HG03064 (cell line): ENCODE measurements at regions not wholly inside any gene's neighbourhood (a gene's known extent, or its start where the extent isn't known, plus 50 kb on each side); places are given as distances from the start of the nearest gene placed in this dataset.

Experiments
- ATAC-seq: cut with Tn5 transposase; IDR thresholded peaks from one replicate; pipeline ENCODE4 v1.9.1; 2021; ENCODE audit warnings: low read depth; ENCODE audit not compliant: unreplicated experiment

DNA sequence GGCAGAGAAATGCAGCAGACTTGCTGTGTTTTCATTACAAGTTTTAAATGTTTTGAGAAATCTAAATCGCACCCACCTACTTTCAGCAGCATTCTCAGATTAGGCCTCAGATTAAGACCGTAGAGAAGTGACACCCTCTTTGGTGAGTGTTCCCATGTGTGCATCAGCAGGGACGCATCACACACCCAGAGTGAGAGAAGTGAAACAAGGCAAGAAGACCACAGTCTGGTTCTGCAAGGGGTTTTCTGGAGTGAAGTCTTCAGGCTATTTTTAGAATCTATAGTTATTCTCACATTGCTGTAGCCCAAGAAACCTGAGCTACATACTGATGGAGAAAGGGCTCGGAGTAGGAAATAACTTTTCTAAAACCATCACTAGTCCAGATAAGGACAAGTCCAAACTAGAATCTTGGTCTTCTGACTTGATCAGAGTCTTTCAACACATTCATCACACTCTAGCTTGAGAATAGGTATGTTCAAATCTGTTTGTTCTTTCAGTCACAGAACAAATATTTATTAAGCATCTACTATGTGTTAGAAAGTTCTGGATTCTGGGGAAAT is 1216.6 kb upstream of the PIK3C3 start:
- no peak for ATAC-seq

DNA sequence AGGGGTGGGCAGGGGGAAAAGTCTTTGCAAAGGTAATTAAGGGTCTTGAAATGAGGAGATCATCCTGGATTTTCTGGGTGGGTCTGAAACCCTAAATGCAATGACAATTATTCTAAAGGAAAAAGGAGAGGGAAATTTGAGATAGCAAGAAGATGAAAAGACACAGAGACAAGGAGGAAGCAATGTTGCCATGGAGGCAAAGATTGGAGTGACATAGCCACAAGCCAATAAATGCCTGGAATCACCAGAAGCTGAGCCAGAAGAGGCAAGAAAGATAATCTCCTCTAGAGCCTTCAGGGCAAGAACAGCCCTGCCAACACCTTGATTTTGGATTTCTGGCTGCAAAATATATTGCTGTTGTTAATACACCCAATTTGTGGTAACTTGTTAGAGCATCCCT is 1246.3 kb upstream of the PIK3C3 start:
- ATAC-seq = no peak

DNA sequence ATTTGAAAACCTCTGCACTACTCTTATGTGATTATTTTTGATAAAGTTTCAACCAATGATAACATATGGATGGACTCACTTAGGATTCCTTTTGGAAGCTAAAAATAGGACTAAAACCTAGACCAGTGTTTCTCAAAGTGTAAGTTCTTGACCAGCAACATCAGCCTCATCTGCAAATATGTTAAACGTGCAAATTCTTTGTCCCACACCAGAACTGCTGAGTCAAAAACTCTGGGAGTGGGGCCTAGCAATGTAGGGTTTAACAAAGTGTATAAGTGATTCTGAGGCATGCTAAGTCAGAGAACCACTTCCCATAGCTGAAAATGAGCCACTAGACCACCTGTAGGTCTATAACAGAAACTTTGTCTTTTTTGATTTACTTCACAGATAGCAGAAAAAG is 1247.2 kb upstream of the PIK3C3 start:
- no peak for ATAC-seq

DNA sequence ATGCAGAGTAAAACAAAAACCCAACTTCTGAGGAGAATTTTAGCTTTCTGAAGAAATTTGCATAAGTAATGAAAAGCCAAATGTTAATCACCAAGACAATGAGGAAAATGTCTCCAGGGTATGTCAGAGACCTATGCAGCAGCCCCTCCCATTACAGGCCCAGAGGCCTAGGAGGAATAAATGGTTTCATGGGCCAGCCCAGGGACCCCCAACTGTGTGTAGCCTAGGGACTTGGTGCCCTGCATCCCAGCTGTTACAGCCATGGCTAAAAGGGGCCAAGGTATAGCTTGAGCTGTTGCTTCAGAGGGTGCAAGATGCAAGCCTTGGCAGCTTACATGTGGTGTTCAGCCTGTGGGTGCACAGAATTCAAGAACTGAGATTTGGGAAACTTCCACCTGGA is 1256.9 kb upstream of the PIK3C3 start:
- no peak for ATAC-seq

DNA sequence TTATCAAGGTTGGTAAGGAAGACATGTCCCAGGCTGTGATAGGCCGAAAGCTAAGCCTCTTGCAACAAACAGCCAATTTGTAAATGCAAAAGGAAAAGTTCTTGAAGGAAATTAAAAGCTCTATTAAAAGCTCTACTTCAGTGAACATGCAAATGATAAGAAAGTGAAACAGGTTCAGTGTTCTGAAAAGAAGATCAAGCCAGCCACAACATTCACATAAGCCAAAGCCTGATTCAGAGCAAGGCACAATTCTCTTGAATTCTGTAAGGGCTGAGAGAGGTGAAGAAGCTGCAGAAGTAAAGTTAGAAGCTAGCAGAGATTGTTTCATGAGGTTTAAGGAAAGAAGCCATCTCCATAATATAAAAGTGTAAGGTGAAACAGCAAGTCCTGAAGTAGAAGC is 1259.5 kb upstream of the PIK3C3 start:
- ATAC-seq = no peak

DNA sequence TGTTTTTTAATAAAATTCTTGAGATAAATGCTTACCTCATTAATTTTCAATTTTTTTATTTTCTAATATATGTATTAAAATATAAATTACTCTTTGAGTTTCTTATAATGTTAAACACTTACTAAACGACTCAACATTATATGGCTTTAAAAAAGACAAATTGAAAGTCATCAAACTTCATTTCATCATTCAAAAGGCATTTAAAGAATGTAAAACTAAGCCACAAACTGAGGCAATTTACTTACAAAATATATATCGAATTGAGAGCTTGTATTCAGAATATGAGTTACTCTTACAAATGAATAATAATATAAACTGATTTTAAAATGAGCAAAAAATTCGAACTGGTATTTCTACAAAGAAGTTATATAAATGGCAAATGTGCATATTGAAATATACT is 1262.2 kb upstream of the PIK3C3 start:
- no peak for ATAC-seq

DNA sequence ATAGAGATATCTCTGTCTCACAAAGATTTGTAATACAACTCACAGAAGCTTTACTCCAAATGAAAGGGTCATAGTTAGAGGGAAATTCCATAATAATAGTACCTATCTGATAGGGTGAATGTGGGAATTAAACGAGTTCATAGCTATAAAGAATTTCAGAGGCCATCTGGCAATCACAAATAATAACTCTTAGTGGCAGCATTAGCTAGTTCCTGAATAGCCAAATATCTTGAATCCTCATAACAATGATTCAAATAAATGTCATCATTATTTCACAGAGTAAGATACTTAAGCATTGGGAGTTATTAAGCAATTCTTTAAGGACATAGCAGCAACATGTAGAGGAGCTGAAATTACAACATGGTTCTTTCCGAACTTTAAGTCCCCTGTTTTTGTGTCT is 1265.0 kb upstream of the PIK3C3 start:
- ATAC-seq = no peak

DNA sequence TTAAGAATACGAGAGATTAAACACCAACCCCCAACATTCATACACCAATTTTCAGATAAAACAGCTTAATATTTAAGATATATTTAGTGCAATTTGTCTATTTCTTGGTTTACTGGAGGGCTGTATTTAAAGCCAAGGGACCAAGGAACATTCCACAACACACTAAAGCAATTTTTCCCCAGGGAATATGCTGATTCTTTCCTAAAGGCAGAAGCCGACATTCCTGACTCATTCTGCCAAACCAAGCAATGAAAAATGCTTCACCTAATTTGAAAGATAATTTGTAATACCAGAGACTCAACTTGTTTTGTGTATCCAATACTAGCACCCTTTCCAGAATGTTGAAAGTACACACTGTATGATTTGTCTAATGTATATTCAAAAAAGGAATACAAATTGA is 1267.6 kb upstream of the PIK3C3 start:
- ATAC-seq = no peak

DNA sequence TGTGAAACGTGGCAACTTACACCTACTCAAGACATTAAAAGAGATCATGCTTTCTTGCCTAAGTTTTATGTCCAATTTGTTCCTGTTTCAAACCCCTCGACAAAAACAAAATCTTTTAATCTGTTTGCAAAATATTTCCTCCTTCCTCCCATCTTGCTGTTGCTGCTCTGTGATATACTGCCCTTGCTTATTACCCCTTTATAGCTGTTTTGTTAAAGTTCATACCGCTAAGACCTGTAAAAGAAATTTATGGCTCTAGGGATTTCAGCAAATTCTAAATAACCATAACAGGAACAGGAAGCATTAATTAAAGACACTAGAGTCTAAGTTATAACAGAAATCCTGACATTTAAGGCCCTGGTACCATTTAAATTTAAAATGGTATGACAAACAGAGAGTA is 1268.2 kb upstream of the PIK3C3 start:
- no peak for ATAC-seq

DNA sequence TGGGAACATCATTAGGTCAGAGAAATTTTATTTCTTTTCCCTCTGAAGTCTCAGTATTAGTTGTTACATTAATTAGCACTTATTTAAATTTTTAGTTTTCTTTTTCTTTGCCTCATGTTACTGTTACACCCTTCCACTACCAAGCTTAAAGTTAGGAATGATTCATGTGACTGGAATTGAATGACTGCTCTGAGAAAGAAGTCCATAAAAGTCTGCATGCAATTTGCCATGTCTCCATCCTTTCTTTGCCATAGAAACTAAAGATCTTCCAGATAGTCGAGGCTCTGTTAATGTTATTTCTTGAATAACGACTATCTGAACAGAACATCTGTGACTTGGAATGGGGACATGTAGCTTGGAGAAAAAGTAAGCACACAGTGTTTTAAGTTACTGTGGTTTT is 1269.8 kb upstream of the PIK3C3 start:
- no peak for ATAC-seq

DNA sequence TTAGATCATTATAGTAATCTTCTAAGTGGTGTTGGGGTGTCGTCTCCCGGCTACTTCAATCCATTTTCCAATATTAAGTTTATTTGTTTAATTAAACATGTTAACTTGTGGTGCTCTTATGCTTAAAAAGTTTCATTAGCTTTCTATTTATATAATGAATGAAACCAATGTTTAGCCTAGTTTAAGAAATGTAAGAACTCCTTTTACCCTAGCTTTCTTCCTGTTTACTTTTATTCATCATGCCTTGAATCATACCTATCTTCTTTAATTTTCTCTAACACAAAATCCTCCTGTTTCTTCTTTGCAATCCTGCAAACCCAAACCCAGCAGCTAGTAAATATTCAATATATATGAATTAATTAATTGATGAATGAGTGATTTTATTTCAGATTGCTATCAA is 1276.7 kb upstream of the PIK3C3 start:
- ATAC-seq = no peak

DNA sequence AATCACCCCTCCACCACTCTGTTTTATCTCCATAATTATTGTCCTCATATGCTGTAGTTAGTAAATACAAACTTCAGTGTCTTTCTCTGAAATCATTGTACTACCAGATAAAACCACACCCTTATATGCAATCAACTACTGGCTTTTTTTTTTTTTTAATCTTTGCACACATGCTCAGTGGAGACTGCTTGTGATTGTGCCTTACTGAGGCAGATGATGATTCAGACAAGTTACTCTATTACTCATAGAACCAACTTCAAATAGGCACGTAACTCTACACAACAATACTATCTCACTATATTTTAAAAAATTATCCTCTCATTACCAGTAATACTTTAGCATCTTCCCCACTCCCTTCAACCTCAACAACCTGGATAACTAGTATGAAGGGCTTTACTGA is 1278.4 kb upstream of the PIK3C3 start:
- ATAC-seq = no peak

DNA sequence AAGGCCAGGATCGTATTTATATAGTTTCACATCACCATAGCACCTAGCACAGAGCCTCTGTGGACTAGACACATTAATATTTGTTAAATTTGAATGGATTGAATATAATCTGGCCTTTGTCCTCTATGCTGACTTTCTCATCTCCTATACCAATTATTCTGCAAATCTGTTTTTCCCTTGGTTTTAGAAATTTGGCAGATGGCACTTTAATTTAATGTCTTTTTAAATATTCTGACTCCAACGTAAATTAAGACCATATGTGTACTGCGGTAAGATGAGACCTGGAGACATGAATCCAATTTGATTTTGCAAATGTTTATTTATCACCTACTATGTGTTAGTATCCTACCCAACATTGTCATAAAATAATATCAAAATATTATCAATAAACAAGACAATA is 1281.9 kb upstream of the PIK3C3 start:
- ATAC-seq = no peak

DNA sequence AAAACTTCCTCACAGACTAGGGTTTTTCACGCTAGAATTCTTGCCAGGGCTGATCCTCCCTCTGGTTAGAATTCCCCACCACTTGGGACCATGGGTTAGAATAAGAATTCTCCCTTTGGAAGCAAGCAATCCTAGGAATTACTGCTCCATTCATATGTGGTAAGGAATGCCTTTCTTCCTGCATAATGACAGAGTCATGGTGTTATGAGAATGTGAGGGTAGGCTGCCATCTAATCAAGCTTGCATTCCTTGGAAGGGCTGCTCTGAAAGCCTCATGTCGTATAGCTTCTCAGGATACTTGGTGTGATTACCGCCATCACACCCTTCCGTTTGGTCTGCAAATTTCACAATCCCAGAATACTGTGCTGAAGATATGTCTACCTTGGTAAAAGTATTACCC is 1282.4 kb upstream of the PIK3C3 start:
- ATAC-seq = no peak

DNA sequence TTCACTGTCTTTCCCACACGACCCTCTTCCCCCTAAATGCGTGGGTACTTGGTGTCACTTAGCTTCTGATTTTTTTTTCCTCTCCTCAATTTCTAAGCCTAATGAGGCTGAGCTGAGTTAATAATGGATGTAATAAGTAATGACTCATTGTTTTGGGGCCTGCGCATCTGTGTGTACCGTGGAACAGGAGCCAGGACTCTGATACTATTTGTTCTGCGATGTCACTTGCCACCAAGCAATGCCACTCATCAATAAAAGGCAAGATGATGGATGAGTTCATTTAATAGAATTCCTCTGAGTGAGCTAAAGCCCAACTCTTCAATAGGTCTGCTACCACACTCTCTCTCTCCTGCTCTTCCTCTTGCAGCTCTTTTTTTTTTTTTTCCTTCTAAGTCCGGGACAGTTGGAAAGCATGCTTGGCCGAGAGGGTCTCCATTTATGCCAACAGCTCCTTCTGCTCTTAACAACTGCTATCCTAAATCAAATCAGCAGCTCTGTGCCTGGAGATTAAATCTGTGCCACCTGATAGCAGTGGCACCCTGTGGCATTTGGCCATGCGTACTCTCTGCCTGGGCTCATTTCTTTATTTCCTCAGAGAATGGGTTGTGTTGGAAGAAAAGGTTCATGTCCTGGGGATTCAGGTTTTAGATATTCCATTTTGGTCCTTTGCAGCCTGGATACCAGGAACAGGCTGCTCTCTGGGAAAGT is 1284.2 kb upstream of the PIK3C3 start:
- ATAC-seq = no peak

DNA sequence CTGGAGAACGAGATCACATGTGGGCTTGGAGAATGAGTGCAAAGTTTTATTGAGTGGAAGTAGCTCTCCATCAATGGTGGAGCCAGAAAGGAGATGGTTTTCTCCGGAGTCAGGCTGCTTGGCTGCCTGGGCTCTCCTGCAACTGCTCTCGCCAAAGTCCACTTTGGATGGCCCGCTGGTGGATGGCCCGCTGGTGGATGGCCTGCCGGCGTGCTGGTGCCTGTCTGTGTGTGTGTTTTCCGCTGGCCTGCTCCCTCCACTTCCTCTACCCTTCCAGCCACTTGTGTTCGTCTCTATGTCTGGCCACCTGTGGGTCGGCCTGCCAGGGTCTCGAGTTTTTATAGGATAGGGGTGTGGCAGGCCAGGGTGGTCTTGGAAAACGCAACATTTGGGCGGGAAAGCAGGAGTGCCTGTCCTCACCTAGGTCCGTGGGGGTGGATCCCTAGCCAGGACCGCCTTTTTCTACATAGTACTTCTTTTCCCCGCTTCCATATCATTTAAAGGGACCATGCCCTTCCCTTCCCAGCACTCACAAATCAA is 1292.1 kb upstream of the PIK3C3 start:
- no peak for ATAC-seq

DNA sequence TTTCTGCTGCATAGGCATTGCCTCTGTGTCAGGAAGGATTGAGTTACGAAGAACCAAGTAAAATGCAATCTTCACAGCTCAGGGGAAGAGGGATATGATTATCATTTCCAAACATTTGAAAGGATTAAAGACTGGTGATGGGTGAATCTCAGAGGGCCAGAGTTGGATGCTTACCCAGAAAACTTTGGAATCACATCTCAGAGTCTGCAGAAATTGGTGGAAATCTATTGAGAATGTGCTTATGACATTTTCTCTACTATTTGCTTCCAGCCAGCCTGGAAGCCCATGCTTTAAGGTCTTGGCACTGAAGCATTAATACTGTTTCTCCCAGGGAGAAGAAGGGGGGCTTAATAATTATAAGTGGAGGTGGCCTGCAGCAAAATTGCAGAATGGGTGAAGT is 1301.4 kb upstream of the PIK3C3 start:
- ATAC-seq = no peak

DNA sequence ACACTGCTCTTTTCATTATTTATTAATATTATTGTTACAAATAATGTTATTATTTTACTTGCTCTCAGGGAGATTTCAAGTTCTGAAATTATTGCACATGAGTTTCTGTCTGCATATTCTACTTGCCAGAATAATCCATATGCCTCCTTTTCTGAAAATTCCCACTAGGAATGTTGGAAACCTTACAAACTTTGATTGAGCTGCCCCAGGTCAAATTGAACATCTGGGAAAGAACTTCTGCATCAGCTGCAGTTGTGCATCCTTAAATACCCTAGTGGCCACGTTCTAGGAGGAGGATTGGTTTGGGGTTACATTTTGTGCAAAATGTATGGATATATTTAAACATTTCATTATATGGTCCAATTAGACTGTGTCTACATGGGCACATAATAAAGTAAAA is 1302.7 kb upstream of the PIK3C3 start:
- ATAC-seq = no peak

DNA sequence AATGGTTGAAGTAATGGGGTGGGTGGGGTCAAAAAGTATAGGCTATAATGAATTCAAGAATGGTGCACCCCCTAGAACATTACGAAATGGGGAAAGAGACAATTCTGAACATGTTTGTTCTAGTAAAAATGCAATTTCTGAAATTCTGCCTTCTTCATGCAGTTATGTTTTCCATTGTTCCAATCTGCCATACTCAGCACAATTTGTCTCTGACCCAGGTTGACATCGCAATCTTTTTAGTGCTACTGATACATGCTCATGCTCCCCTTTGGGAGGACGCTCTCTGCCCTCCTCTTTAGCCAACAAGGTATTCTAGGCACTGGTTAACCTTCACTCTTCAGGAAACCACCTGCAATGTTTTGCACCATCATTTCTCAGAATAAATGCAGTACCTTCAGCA is 1303.9 kb upstream of the PIK3C3 start:
- no peak for ATAC-seq

DNA sequence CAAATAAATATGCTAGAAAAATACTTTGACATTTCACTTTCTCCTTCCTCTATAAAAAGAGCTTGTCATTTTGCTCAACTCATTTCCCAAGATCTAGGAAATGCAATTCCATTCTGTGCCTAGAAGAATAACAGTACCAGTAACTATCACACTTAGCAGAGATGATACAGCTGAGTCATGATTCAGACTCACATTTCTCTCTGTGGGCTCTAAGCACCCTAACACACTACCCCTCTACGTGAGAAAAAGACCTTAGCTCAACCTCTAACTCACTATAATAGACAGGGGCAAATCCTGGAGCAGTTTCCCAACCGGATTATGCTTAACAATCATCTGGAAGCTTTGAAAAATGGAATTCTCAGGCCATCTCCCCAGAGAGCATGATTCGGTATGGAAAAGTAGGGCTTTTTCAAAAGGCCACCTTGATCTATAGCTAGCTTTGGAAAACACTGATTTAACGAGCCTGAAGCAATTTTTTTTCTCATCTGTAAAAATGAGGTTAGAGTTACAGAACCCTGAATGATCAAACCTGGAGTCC is 1312.3 kb upstream of the PIK3C3 start:
- no peak for ATAC-seq

DNA sequence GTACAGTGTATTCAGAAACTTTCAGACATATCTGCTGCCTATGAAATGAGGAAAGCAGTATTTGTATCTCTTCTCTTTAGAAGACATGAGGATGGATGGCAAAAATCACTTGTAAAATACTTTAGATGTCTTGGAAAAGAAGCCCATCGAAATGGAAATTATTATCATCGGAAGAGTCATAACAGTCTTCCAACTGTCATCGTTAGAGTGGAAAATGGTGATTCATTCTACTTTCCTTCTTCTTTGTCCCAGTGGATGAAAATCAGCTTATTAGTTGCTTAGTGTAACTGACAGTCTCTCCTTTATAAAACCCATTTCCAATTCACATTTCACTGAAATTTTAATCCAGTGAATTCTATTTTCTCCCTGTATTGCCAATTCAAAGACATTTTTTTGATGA is 1323.7 kb upstream of the PIK3C3 start:
- ATAC-seq = no peak

DNA sequence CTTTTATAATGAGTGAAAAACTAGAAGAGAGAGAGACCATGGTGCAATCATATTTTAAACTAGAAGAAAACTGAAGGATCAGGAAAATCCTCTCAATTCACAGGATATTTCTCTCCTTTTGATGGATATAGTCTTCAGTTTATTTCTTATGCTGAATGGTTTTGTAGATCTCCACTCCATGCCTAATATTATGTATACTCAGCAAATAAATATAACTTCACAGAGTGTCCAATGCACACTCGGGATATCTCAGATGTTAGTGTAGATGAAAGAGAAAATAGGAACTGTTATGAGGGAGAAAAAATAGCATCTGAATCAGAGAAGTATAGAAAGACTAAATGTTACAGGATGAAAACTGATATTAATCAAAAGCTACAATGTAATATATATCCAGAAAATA is 1324.5 kb upstream of the PIK3C3 start:
- ATAC-seq = no peak
